ENCODE measurements at regions not wholly inside any gene's neighbourhood (a gene's known extent, or its start where the extent isn't known, plus 50 kb on each side); places are given as distances from the start of the nearest gene placed in this dataset.

DNA sequence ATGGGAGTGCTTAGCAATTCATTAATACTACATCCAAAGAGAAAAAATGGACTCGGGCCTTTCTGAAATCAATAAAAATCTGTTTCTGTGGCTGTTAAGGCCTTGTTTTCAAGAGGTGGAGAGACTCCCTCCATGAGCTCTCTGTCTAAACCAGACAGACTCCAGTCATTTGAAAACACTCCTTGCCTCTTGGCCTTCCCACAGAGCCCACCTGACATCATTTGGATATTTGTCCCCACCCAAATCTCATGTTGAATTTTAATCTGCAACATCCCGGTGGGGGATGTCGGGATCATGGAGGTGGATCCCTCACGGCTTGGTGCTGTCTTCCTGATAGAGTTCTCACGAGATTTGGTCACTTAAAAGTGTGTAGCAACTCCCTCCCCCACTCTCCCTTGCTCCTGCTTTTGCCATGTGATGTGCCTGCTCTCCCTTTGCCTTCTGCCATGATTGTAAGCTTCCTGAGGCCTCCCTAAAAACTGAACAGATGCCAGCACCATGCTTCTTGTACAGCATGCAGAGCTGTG, 226.3 kb downstream of the TBXT start:
- no peak overlapping the region for H3K27ac ChIP-seq
- TF ChIP-seq, protein P1, sequence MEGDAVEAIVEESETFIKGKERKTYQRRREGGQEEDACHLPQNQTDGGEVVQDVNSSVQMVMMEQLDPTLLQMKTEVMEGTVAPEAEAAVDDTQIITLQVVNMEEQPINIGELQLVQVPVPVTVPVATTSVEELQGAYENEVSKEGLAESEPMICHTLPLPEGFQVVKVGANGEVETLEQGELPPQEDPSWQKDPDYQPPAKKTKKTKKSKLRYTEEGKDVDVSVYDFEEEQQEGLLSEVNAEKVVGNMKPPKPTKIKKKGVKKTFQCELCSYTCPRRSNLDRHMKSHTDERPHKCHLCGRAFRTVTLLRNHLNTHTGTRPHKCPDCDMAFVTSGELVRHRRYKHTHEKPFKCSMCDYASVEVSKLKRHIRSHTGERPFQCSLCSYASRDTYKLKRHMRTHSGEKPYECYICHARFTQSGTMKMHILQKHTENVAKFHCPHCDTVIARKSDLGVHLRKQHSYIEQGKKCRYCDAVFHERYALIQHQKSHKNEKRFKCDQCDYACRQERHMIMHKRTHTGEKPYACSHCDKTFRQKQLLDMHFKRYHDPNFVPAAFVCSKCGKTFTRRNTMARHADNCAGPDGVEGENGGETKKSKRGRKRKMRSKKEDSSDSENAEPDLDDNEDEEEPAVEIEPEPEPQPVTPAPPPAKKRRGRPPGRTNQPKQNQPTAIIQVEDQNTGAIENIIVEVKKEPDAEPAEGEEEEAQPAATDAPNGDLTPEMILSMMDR (IDR thresholded peaks at IDR 0.05) = no peak
- no peak for TF ChIP-seq ZFX (IDR thresholded peaks at IDR 0.05; ENCODE audit: borderline replicate concordance)

DNA sequence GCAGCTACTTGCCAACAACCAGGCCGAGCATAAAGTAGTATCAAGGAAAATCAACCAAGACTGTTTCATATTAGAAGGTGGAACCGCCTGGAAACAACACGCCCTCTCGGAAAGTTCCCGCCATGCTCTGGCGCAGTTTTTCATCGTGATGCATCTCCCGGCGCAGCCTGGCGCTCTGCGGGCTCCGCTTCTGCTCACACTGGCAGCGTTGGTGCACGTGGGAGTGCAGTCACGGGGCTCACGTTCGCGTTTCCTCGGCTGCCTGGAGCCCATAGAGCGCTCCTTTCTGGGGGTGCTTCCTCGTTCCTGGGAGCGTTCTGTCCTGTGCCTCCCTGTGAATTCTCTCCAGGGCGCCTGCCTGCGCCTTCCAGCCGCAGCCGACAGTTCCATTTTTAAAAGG, 227.3 kb downstream of the TBXT start:
- H3K27ac ChIP-seq = no peak overlapping the region
- TF ChIP-seq, protein P1 (IDR thresholded peaks at IDR 0.05) = no peak
- TF ChIP-seq ZFX (IDR thresholded peaks at IDR 0.05; ENCODE audit: borderline replicate concordance) = no peak

DNA sequence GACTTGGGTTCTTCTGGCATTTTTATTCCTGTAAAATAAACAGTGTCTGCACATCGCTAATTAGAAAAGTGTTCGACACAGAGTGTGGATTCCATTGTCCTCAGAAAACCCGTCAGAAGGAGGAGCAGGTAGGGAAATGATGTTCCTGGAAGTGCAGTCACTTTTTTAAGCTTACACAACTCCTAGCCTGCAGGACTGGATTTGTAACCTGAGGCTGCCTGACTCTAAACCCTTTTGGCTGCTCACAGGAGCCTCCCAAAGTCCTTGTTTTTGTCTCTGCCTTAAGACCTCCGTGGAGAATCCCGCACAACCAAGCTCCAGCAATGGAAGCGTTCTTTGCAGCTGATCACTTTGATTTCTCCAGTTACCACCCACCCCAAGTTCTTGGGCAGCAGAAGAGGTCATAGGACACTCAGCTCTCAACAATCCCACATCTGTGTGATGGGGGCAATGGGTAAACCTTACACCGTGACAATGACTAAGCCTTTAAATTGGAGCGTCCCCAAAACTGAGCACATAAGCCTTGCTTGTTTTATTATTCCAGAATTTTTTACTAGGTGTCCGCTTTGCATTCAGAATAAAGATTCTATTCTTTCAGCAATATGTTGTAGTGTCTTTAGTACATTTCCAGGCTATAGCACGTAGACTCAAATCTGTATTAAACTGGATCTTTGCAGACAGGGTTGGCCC, 227.9 kb downstream of the TBXT start:
- H3K27ac ChIP-seq = no peak overlapping the region
- TF ChIP-seq, protein P1 (IDR thresholded peaks at IDR 0.05) = no peak
- TF ChIP-seq ZFX (IDR thresholded peaks at IDR 0.05; ENCODE audit: borderline replicate concordance) = no peak

DNA sequence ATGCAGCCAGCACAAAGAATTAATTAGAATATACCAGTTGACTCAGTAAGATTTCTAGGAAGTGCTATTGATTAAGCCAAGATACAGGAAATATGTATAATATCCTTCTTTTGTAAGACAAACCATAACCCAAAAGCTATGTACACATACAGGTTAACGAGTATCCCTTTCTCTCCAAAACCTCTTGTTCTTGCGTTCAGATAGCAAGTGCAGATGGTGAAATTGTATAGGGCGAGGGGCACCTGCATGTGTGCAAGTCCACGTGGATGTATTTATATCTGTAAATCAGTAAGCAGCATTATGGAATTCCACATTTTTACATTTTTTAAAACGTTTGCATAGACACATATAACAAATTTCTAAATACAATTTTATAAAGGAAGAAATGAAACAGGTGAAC, 228.6 kb downstream of the TBXT start:
- no peak overlapping the region for H3K27ac ChIP-seq
- TF ChIP-seq, protein P1 (IDR thresholded peaks at IDR 0.05) = no peak
- no peak for TF ChIP-seq ZFX (IDR thresholded peaks at IDR 0.05; ENCODE audit: borderline replicate concordance)

DNA sequence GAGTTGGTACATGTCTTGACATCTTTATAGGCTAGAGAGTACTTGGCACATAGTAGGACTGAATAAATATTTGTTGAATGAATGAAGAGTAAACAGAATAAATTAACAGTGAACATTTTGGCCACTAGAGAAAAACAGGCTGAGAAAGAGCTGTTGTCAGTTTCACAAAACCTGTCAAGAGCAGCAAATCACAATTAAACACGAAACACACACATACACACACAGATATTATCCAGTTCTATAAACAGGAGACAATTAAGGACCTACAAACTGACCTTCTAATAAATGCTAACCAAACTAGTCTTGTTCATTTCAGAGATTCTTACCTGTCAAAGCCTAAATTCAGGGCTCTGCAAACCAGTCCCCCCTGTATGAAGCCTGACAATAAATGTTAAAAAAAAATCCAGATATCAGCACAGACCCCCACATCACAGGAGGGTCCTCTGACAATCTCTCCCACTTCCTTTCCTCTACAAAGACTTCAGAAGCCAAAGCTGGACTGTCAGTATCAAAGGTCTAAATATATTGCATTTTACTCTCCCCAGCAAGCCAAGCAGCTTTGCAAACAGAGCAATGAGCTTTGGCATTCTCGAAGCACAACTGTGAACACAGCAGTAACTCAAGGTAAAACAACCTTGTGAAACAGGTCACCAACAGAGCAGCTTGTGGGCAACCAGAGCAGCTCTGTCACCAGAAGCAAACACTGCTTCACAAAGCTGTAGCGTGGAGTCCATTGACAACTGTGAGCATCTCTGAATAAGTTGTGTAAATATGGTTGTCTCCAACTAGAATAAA, 229.9 kb downstream of the TBXT start:
- no peak overlapping the region for H3K27ac ChIP-seq
- no peak for TF ChIP-seq ZFX (IDR thresholded peaks at IDR 0.05; ENCODE audit: borderline replicate concordance)
- TF ChIP-seq, protein P1 (IDR thresholded peaks at IDR 0.05) = no peak

DNA sequence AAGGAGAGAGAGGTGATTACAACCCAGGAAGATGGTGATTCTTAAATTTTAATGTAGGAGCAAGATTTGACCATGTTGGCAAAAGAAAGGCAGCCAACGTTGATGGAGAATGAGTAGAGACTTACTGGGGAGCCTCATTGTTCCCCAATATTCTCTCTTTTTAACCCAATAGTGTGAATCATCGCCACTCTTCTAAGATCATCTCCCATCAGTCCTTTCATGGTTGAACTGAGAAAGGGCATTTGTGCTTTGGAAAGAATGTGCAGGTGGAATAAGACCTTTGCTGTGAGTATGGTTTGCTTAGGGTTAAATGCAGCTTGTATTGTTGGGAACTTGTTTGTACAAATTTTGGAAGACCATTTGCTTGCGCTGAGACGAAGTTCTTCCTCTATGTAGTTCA, 231.0 kb downstream of the TBXT start:
- no peak overlapping the region for H3K27ac ChIP-seq
- no peak for TF ChIP-seq ZFX (IDR thresholded peaks at IDR 0.05; ENCODE audit: borderline replicate concordance)
- TF ChIP-seq, protein P1 (IDR thresholded peaks at IDR 0.05) = no peak

DNA sequence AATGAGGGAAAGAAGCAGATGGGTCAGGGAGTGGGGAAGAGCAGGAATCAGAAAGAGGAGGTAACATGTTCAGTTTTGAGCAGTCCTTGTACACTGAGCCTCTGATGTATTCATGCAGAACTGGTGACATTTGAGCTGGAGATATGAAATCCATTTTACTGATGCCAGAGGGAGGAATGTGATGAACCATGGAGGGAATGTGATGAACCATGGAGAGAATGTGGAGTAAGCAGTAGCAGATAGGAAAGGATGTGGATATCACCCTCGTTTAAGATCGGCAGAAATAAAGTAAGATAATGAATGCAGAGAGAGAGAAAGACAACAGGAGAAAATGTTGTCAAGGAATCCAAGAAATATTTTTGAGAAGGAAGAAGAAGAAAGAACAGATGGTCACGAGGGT, 231.6 kb downstream of the TBXT start:
- no peak overlapping the region for H3K27ac ChIP-seq
- TF ChIP-seq ZFX (IDR thresholded peaks at IDR 0.05; ENCODE audit: borderline replicate concordance) = no peak
- TF ChIP-seq, protein P1 (IDR thresholded peaks at IDR 0.05) = no peak
